HepG2 (cell line): ENCODE measurements at regions not wholly inside any gene's neighbourhood (a gene's known extent, or its start where the extent isn't known, plus 50 kb on each side); places are given as distances from the start of the nearest gene placed in this dataset.

ENCODE experiments used
- ATAC-seq: fragments of 200-7000 bp; cut with Tn5 transposase; 3 replicates; pipeline ENCODE4 v1.9.1; 2020; ENCODE audit warnings: mild to moderate bottlenecking, moderate library complexity
- BruUV-seq: library from RNA; stranded (reverse); fragments of 400-500 nt; replicated peaks from 2 replicates; lab custom pipeline; 2021; lab: Mats Ljungman, UMichigan
- CTCF ChIA-PET: fragments of 300-600 bp; formaldehyde crosslinking; extraction: SDS; loops from one replicate; lab custom pipeline; 2021; ENCODE audit warnings: low total read pairs, inconsistent platforms, low intra/inter-chr PET ratio; lab: Yijun Ruan, JAX
- POLR2A ChIA-PET: fragments of 350-600 bp; sonication (Branson Sonifier 250); formaldehyde crosslinking; loops from one replicate; lab custom pipeline; 2020; ENCODE audit warnings: antibody characterized with exemption, inconsistent platforms; lab: Yijun Ruan, JAX
- DNase-seq: peaks from one replicate; pipeline ENCODE4 v3.0.0-alpha.2; 2015; ENCODE audit warnings: low spot score
- FAIRE-seq: peaks from 3 replicates; lab custom pipeline; 2011; peaks lifted over from hg19 to GRCh38; lab: Jason Lieb, UNC
- H2AFZ ChIP-seq: one replicate; pipeline ENCODE4 v1.6.1; 2011; ENCODE audit warnings: low read length, inconsistent platforms
- H3K27ac ChIP-seq: fragments of 300-600 bp; 3 replicates; pipeline ENCODE4 v1.8.0; 2011; ENCODE audit warnings: mixed run types, mild to moderate bottlenecking, mixed read lengths, low read length, inconsistent platforms; ENCODE audit not compliant: insufficient read depth; ENCODE audit errors: extremely low read length
- H3K27me3 ChIP-seq, 2 experiments: fragments of 200-600 bp in 1 of 2; 2 replicates in 1 of 2; 3 replicates in 1 of 2; pipeline versions ENCODE4 v1.6.0 to v1.8.0; 2011; ENCODE audit warnings: low read length in 2 of 2, mild to moderate bottlenecking in 2 of 2, moderate library complexity in 2 of 2, inconsistent platforms in 1 of 2; ENCODE audit not compliant: insufficient read depth in 2 of 2, control insufficient read depth in 1 of 2
- H3K36me3 ChIP-seq, 2 experiments: fragments of 200-600 bp in 1 of 2; replicated peaks in 1 of 2; 2 replicates in 1 of 2; 3 replicates in 1 of 2; pipeline versions ENCODE4 v1.5.1 to v1.8.0; 2011; ENCODE audit warnings: low read length in 2 of 2, inconsistent platforms in 1 of 2; ENCODE audit not compliant: insufficient read depth in 2 of 2, control insufficient read depth in 1 of 2
- H3K4me1 ChIP-seq: 2 replicates; pipeline ENCODE4 v1.5.1; 2012; ENCODE audit warnings: low read length, inconsistent platforms; ENCODE audit not compliant: insufficient read depth
- H3K4me2 ChIP-seq: 2 replicates; pipeline ENCODE4 v1.6.0; 2011; ENCODE audit warnings: low read depth, low read length, inconsistent platforms
- H3K4me3 ChIP-seq, 3 experiments: fragments of 200-600 bp in 1 of 3; sonication (generic), shearing (Covaris generic) in 1 of 3; replicated peaks in 1 of 3; 2 replicates each; pipeline ENCODE4 v1.5.1; 2011 to 2016; ENCODE audit warnings: low read length in 3 of 3, inconsistent platforms in 2 of 3, low read depth in 2 of 3, mild to moderate bottlenecking in 2 of 3, control low read depth in 1 of 3, mixed read lengths in 1 of 3; ENCODE audit not compliant: insufficient read depth in 1 of 3
- H3K79me2 ChIP-seq: one replicate; pipeline ENCODE4 v1.6.1; 2011; ENCODE audit warnings: low read length, inconsistent platforms; ENCODE audit not compliant: insufficient read depth
- H3K9ac ChIP-seq: 2 replicates; pipeline ENCODE4 v1.6.0; 2011; ENCODE audit warnings: mild to moderate bottlenecking, low read depth, low read length, inconsistent platforms; ENCODE audit not compliant: insufficient read depth
- H3K9me3 ChIP-seq: 2 replicates; pipeline ENCODE4 v1.5.1; 2012; ENCODE audit warnings: mild to moderate bottlenecking, low read length
- H4K20me1 ChIP-seq: 2 replicates; pipeline ENCODE4 v1.6.0; 2011; ENCODE audit warnings: inconsistent platforms, mild to moderate bottlenecking, low read length, moderate library complexity; ENCODE audit not compliant: insufficient read depth
- HOXA9 ChIP-seq: sonication (generic); formaldehyde crosslinking; IDR thresholded peaks from 2 replicates; pipeline ENCODE4 v1.8.1; 2022; ENCODE audit warnings: missing genetic modification reagents, mild to moderate bottlenecking, moderate library complexity, borderline replicate concordance
- MYNN ChIP-seq: sonication (generic); formaldehyde crosslinking; IDR thresholded peaks from 2 replicates; pipeline ENCODE4 v1.4.0; 2020; ENCODE audit warnings: mild to moderate bottlenecking, low read depth, missing genetic modification reagents
- NAIF1 ChIP-seq: sonication (generic); formaldehyde crosslinking; IDR thresholded peaks from 2 replicates; pipeline ENCODE4 v1.5.0; 2020; ENCODE audit warnings: mild to moderate bottlenecking, missing genetic modification reagents, borderline replicate concordance
- REPIN1 ChIP-seq: sonication (generic); formaldehyde crosslinking; IDR thresholded peaks from 2 replicates; pipeline ENCODE4 v1.8.0; 2022; ENCODE audit warnings: missing genetic modification reagents, low read depth, mild to moderate bottlenecking, borderline replicate concordance
- REXO4 ChIP-seq: sonication (generic); formaldehyde crosslinking; IDR thresholded peaks from 2 replicates; pipeline ENCODE4 v1.8.0; 2022; ENCODE audit warnings: missing genetic modification reagents, mild to moderate bottlenecking, borderline replicate concordance
- RFXANK ChIP-seq: IDR thresholded peaks from 2 replicates; pipeline ENCODE4 v1.6.1; 2016
- SP140L ChIP-seq: sonication (generic); formaldehyde crosslinking; IDR thresholded peaks from 2 replicates; pipeline ENCODE4 v1.4.0; 2020; ENCODE audit warnings: missing genetic modification reagents, borderline replicate concordance
- ZNF761 ChIP-seq: sonication (generic); formaldehyde crosslinking; conservative IDR thresholded peaks from 2 replicates; pipeline ENCODE4 v1.4.0; 2020; ENCODE audit warnings: mild to moderate bottlenecking, missing genetic modification reagents
- ZNF83 ChIP-seq: sonication (generic); formaldehyde crosslinking; IDR thresholded peaks from 2 replicates; pipeline ENCODE4 v1.4.0; 2020; ENCODE audit warnings: missing genetic modification reagents, mild to moderate bottlenecking, borderline replicate concordance
- WGBS: methylation state at CpG from one replicate; pipeline ENCODE4 v1.1.6; 2017; ENCODE audit warnings: low lambda C conversion rate; 5-methylcytosine and 5-hydroxymethylcytosine counted together
- in situ Hi-C: cut with HindIII; loops from 2 replicates; pipeline ENCODE4 v1.10.0; 2017; ENCODE audit warnings: low pct_unique_long_range_greater_than_20kb; ENCODE audit not compliant: extremely low pct_ligation_motif_present
- intact Hi-C: fragments of 100-400 bp; cut with micrococcal nuclease; formaldehyde crosslinking; loops from one replicate; pipeline ENCODE4 v1.10.0; 2022; ENCODE audit not compliant: unreplicated experiment
- TF ChIP-seq, protein P1 (sequence below): sonication (generic); formaldehyde crosslinking; conservative IDR thresholded peaks from 2 replicates; pipeline ENCODE4 v1.8.0; 2022; ENCODE audit warnings: mild to moderate bottlenecking, moderate library complexity, missing genetic modification reagents
- TF ChIP-seq, protein P2 (sequence below): sonication (generic); formaldehyde crosslinking; IDR thresholded peaks from 2 replicates; pipeline ENCODE4 v1.9.0; 2022; ENCODE audit warnings: missing genetic modification reagents, mild to moderate bottlenecking, borderline replicate concordance
- TF ChIP-seq, protein P3 (sequence below), 2 experiments: fragments of 450-650 bp in 1 of 2; sonication (generic) in 1 of 2; formaldehyde crosslinking; IDR thresholded peaks; 2 replicates each; pipeline versions ENCODE4 v1.5.0 to v1.8.0; 2020 to 2022; ENCODE audit warnings: mild to moderate bottlenecking in 1 of 2, missing genetic modification reagents in 1 of 2

DNA sequence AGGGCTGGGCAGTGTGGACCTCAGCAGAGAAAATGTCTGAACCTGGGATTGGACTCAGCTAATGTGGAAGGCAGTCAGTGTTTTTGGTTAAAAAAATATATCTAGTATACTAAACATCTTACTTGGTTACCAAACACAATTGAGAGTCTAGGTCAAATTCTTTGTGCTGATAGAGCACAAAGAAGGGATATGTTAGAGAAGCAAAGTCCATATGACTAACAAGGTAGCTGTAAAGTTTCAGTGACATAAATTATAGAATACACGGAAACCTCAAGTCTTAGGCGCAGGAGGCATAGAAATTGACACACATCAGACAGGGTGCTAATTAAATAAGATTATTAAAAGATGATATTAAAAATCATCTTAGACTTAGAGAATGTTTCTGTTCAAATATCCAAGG is 718.3 kb downstream of the TLR4 start:
- H2AFZ ChIP-seq: no peak overlapping the region
- no peak overlapping the region for H3K27ac ChIP-seq
- no peak for DNase-seq
- ChIA-PET POLR2A (no interaction called here), CTCF (no interaction called here)
- no peak overlapping the region for H3K4me3 ChIP-seq
- FAIRE-seq: no peak
- ATAC-seq: no peak
- H3K9ac ChIP-seq: no peak overlapping the region
- H4K20me1 ChIP-seq: no peaks in the 10 kb centered on the region
- TF ChIP-seq MYNN (CRISPR knock-in tag): no peak
- TF ChIP-seq, protein P1, sequence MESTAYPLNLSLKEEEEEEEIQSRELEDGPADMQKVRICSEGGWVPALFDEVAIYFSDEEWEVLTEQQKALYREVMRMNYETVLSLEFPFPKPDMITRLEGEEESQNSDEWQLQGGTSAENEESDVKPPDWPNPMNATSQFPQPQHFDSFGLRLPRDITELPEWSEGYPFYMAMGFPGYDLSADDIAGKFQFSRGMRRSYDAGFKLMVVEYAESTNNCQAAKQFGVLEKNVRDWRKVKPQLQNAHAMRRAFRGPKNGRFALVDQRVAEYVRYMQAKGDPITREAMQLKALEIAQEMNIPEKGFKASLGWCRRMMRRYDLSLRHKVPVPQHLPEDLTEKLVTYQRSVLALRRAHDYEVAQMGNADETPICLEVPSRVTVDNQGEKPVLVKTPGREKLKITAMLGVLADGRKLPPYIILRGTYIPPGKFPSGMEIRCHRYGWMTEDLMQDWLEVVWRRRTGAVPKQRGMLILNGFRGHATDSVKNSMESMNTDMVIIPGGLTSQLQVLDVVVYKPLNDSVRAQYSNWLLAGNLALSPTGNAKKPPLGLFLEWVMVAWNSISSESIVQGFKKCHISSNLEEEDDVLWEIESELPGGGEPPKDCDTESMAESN (CRISPR knock-in tag): no peak
- TF ChIP-seq, protein P2, sequence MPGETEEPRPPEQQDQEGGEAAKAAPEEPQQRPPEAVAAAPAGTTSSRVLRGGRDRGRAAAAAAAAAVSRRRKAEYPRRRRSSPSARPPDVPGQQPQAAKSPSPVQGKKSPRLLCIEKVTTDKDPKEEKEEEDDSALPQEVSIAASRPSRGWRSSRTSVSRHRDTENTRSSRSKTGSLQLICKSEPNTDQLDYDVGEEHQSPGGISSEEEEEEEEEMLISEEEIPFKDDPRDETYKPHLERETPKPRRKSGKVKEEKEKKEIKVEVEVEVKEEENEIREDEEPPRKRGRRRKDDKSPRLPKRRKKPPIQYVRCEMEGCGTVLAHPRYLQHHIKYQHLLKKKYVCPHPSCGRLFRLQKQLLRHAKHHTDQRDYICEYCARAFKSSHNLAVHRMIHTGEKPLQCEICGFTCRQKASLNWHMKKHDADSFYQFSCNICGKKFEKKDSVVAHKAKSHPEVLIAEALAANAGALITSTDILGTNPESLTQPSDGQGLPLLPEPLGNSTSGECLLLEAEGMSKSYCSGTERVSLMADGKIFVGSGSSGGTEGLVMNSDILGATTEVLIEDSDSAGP (CRISPR knock-in tag): no peak
- TF ChIP-seq REXO4 (CRISPR knock-in tag): no peak
- no peak for TF ChIP-seq RFXANK
- TF ChIP-seq, protein P3, sequence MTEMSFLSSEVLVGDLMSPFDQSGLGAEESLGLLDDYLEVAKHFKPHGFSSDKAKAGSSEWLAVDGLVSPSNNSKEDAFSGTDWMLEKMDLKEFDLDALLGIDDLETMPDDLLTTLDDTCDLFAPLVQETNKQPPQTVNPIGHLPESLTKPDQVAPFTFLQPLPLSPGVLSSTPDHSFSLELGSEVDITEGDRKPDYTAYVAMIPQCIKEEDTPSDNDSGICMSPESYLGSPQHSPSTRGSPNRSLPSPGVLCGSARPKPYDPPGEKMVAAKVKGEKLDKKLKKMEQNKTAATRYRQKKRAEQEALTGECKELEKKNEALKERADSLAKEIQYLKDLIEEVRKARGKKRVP (CRISPR knock-in tag; IDR thresholded peaks at IDR 0.05): no peak
- TF ChIP-seq REPIN1 (CRISPR knock-in tag): no peak
- TF ChIP-seq SP140L: no peak
- no peak for TF ChIP-seq NAIF1 (CRISPR knock-in tag)
- no peak for TF ChIP-seq HOXA9 (CRISPR knock-in tag)
- no peak for TF ChIP-seq ZNF761 (CRISPR knock-in tag)
- no peak for TF ChIP-seq ZNF83 (CRISPR knock-in tag)
- H3K4me1 ChIP-seq: no peaks in the 10 kb centered on the region
- H3K79me2 ChIP-seq: no peaks in the 10 kb centered on the region
- intact Hi-C loops: no loop called here
- no peaks in the 10 kb centered on the region for H3K36me3 ChIP-seq
- no peaks in the 10 kb centered on the region for H3K27me3 ChIP-seq
- no TSS peak for BruUV-seq
- no peak overlapping the region for H3K4me2 ChIP-seq
- in situ Hi-C loops: no loop called here
- H3K9me3 ChIP-seq: peaks cover 71% of the 10 kb centered on the region
- WGBS: 50% methylated on average over 2 of the region's 2 CpGs
